ENCODE measurements at regions not wholly inside any gene's neighbourhood (a gene's known extent, or its start where the extent isn't known, plus 50 kb on each side); places are given as distances from the start of the nearest gene placed in this dataset.

DNA sequence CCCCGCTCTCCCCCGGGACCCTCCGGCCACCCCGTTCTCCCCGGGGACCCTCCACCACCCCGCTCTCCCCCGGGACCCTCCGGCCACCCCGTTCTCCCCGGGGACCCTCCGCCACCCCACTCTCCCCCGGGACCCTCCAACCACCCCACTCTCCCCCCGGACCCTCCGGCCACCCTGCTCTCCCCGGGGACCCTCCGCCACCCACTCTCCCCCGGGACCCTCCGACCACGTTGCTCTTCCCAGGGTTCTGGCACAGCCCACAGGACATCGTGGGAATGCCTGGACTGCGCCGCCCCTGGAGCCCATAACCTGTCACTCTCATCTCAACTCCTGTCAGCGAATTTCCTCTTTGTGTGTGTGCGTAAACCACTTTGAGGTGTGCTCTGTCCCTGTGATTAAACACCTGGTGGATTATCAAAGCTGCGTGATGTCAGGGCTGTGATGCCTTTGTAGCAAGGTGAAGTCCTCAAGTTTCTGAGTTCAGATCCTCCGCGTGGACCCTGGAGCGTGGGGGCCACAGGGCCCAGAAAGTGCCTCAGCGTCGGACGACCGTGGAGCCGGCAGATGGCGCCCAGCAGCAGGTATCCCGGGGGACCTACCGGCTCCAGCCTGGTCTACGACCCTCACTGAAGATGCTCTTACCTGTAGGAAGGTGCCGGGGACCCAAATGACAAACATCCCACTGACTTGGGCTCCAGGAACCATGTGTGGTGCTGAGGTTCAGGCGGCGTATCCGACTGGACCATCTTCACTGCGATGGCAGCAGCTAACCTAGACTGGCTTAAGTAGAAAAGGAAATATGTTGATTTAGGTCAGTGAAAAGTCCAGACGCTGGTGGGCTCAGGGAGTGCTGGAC is 63.2 kb upstream of the GALNT9 start:
- peaks cover 2 to 13% (median 8%) of the 10 kb centered on the region in 3 donors for H3K4me1 Mint-ChIP-seq

GRCh38 chr12:132391326-132392041 is 62.1 kb upstream of the GALNT9 start:
- H3K36me3 Mint-ChIP-seq: peaks cover 0 to 6% of the 10 kb centered on the region in 2 donors
- peaks cover 0 to 41% (median 35%) of the 10 kb centered on the region in 3 donors for H3K27me3 Mint-ChIP-seq
- peaks cover 2 to 13% (median 6%) of the 10 kb centered on the region in 3 donors for H3K4me1 Mint-ChIP-seq
- peaks cover 0 to 5% (median 0%) of the 10 kb centered on the region in 7 donors for H3K9me3 Mint-ChIP-seq
- H3K4me3 Mint-ChIP-seq: no peak overlapping the region
- DNase-seq (no peak), ATAC-seq (ENCODE audit: low read depth in 2 of 2) (no peak)
- no peak overlapping the region for H3K27ac Mint-ChIP-seq

More for the DNA sequence above, 63.2 kb upstream of the GALNT9 start:
- no peak for ATAC-seq (ENCODE audit: low read depth in 2 of 2)
- peaks cover 0 to 5% (median 0%) of the 10 kb centered on the region in 7 donors for H3K9me3 Mint-ChIP-seq
- peaks cover 0 to 42% (median 29%) of the 10 kb centered on the region in 3 donors for H3K27me3 Mint-ChIP-seq
- H3K27ac Mint-ChIP-seq: no peak overlapping the region
- DNase-seq: no peak
- H3K36me3 Mint-ChIP-seq: no peaks in the 10 kb centered on the region
- H3K4me3 Mint-ChIP-seq: no peak overlapping the region

- Mint-ChIP-seq H3K27ac (no peak overlapping the region), H3K4me3 (no peak overlapping the region), H3K4me1 (peaks cover 2 to 13% (median 6%) of the 10 kb centered on the region in 3 donors), H3K9me3 (peaks cover 0 to 5% (median 0%) of the 10 kb centered on the region in 7 donors), H3K36me3 (peaks cover 0 to 6% of the 10 kb centered on the region in 2 donors), H3K27me3 (peaks cover 0 to 43% (median 35%) of the 10 kb centered on the region in 3 donors)
- DNase-seq (no peak), ATAC-seq (ENCODE audit: low read depth in 2 of 2) (no peak)
Observed at GRCh38 chr12:132390287-132391076, 61.1 kb upstream of the GALNT9 start.

DNA sequence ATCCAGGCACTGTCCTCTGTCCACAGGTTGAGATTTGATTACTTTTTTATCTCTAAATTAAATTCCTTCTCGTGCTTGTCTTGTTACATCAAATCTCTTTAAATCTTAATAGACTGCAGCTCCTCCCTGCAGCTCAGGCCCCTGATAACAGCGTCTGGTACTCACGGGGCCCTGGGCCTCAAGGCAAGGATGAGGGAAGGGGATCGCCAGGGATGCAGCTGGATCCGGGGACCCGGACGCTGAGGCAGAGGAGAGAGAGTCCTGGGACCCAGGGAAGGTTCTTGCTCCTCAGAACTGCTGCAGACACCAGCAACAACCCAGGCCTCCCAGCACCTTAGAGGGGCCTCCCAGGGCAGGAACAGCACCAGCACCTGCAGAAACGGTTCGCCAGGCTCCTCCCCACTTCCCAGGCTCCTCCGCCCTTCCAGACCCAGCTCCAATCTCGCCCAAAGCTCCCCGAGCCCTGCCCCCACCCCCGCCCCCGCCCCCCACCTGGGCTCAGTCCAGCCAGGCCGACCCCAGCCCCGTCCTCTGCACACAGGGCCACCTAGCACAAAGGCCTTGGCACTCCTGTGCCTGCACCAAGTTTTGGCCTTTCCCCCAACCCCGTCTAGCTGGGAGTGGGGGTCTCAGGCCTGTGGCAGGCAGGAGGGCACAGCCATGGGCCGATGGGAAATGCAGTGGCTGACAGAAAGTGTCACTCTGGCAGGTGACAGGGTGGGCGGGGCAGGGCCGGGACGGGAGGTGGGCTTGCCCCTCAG is 60.3 kb upstream of the GALNT9 start:
- no peak overlapping the region for H3K4me3 Mint-ChIP-seq
- no peak for ATAC-seq (ENCODE audit: low read depth in 2 of 2)
- H3K27me3 Mint-ChIP-seq: peaks cover 0 to 43% (median 35%) of the 10 kb centered on the region in 3 donors
- no peak overlapping the region for H3K27ac Mint-ChIP-seq
- DNase-seq: no peak
- H3K4me1 Mint-ChIP-seq: peaks cover 2 to 13% (median 6%) of the 10 kb centered on the region in 3 donors
- H3K9me3 Mint-ChIP-seq: peaks cover 0 to 5% (median 0%) of the 10 kb centered on the region in 7 donors
- H3K36me3 Mint-ChIP-seq: peaks cover 0 to 6% of the 10 kb centered on the region in 2 donors

GRCh38 chr12:132389026-132389425 is 59.6 kb upstream of the GALNT9 start:
- Mint-ChIP-seq H3K27ac (no peak overlapping the region), H3K4me1 (peaks cover 0 to 8% (median 2%) of the 10 kb centered on the region in 3 donors), H3K4me3 (no peak overlapping the region), H3K27me3 (peaks cover 0 to 37% (median 35%) of the 10 kb centered on the region in 3 donors), H3K36me3 (peaks cover 0 to 6% of the 10 kb centered on the region in 2 donors), H3K9me3 (no peaks in the 10 kb centered on the region)
- DNase-seq (no peak), ATAC-seq (ENCODE audit: low read depth in 2 of 2) (no peak)

DNA sequence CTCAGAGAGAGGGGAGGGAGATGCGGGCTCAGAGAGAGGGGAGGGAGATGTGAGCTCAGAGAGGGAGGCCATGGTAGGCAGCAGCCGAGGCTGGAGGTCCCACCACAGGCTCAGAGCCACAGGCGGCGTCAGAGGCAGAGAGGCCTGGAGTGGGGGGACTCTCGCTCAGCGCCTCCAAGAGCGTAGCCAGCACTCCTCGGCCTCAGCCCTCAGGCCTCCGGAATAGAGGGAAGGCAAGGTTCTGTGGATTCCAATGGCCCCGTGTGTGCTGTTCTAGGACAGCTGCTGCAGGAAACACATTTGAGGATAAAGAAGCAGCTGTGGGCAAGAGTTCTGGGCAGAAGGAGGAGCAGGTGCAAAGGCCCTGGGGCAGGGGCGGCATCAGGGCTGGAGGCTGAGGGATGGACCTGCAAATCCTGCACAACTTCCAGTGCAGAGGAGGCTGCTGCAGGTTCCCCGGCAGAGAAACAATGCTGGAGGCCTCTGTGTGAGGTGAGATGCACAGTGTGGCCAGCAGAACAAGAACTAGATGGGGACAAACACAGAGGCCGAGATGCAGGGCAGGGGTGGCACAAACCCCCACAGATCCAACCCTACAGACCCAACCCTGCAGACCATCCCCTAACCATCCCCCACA is 59.1 kb upstream of the GALNT9 start:
- Mint-ChIP-seq H3K4me1 (peaks cover 0 to 8% (median 2%) of the 10 kb centered on the region in 3 donors), H3K27ac (no peak overlapping the region), H3K4me3 (no peak overlapping the region)

GRCh38 chr12:132386926-132387497 is 57.6 kb upstream of the GALNT9 start:
- no peaks in the 10 kb centered on the region for H3K9me3 Mint-ChIP-seq
- DNase-seq (no peak), ATAC-seq (ENCODE audit: low read depth in 2 of 2) (no peak)
- H3K36me3 Mint-ChIP-seq: peaks cover 0 to 6% of the 10 kb centered on the region in 2 donors
- no peak overlapping the region for H3K27ac Mint-ChIP-seq
- H3K4me1 Mint-ChIP-seq: peaks cover 0 to 5% (median 2%) of the 10 kb centered on the region in 3 donors
- no peak overlapping the region for H3K4me3 Mint-ChIP-seq
- H3K27me3 Mint-ChIP-seq: peaks cover 0 to 28% (median 26%) of the 10 kb centered on the region in 3 donors

More for the DNA sequence above, 59.1 kb upstream of the GALNT9 start:
- H3K36me3 Mint-ChIP-seq: peaks cover 0 to 6% of the 10 kb centered on the region in 2 donors
- H3K27me3 Mint-ChIP-seq: peaks cover 0 to 37% (median 35%) of the 10 kb centered on the region in 3 donors
- ATAC-seq (ENCODE audit: low read depth in 2 of 2) (no peak), DNase-seq (no peak)
- H3K9me3 Mint-ChIP-seq: no peaks in the 10 kb centered on the region

DNA sequence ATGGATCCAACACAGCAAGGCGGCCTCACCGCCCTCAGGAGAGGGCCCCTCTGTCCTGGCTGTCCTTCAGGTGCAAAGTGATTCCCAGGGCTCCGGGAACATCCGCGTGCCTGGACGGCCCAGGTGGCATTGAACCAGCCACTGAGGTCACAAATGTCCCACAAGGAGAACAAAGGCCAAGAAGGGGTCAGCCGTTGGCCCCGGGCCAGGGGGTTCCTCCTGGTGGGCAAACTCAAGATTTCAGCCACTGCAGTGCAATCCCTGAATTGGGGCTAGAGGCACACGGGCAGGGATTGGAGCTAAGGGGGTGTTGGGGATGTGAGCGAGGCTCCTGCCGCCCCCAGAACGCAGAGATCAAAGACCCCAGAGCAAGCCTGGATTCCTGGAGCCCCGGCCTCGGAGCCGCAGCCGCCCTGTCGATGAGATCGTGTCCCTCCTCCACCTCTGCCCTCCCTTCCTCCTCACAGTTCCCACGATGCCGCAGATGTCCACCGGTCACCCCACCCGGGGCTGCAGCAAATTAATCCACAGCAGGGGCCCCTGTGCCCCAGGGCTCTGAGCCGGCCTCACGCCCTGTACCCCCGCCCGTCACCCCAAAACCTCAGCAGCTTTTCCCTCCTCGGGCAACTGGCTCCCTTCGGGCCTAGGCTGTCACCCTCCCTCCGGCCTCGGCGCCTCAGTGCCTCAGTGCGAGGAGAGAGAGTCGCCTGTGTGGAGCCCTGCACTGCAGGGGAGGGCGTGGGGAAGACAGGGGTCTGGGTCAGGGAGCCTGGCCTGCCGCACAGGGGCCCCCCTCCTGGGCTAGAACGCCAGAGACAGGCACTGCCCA is 56.7 kb upstream of the GALNT9 start:
- H3K27ac Mint-ChIP-seq: no peak overlapping the region
- peaks cover 0 to 6% of the 10 kb centered on the region in 2 donors for H3K36me3 Mint-ChIP-seq
- peaks cover 0 to 5% (median 2%) of the 10 kb centered on the region in 3 donors for H3K4me1 Mint-ChIP-seq
- DNase-seq: no peak
- no peaks in the 10 kb centered on the region for H3K9me3 Mint-ChIP-seq
- H3K27me3 Mint-ChIP-seq: peaks cover 0 to 28% (median 26%) of the 10 kb centered on the region in 3 donors
- no peak overlapping the region for H3K4me3 Mint-ChIP-seq
- ATAC-seq (ENCODE audit: low read depth in 2 of 2): no peak

- ATAC-seq (ENCODE audit: low read depth in 2 of 2) (no peak), DNase-seq (no peak)
- Mint-ChIP-seq H3K4me3 (no peak overlapping the region), H3K27ac (peak overlapping the region in 1 of 6 donors; percentile 29), H3K9me3 (no peaks in the 10 kb centered on the region), H3K27me3 (peaks cover 0 to 28% (median 26%) of the 10 kb centered on the region in 3 donors), H3K4me1 (peaks cover 0 to 5% (median 2%) of the 10 kb centered on the region in 3 donors), H3K36me3 (peaks cover 0 to 6% of the 10 kb centered on the region in 2 donors)
Observed at GRCh38 chr12:132384916-132385774, 55.8 kb upstream of the GALNT9 start.

GRCh38 chr12:132380641-132381040 is 51.3 kb upstream of the GALNT9 start:
- Mint-ChIP-seq H3K4me3 (no peak overlapping the region), H3K27me3 (peaks cover 6 to 21% (median 20%) of the 10 kb centered on the region in 3 donors), H3K9me3 (no peaks in the 10 kb centered on the region), H3K27ac (no peak overlapping the region), H3K36me3 (no peaks in the 10 kb centered on the region), H3K4me1 (no peaks in the 10 kb centered on the region)
- DNase-seq (no peak), ATAC-seq (ENCODE audit: low read depth in 2 of 2) (no peak)

Measured in naive B cell (primary cell).